ENCODE measurements at regions not wholly inside any gene's neighbourhood (a gene's known extent, or its start where the extent isn't known, plus 50 kb on each side); places are given as distances from the start of the nearest gene placed in this dataset.
A peak's percentile ranks its signal among the peaks of the same experiment; 100 is the strongest.
"Not testable (repeated sequence)": the region's sequence is repeated elsewhere in the genome, so short reads cannot be mapped to it uniquely, and the experiment has no call there.

DNA sequence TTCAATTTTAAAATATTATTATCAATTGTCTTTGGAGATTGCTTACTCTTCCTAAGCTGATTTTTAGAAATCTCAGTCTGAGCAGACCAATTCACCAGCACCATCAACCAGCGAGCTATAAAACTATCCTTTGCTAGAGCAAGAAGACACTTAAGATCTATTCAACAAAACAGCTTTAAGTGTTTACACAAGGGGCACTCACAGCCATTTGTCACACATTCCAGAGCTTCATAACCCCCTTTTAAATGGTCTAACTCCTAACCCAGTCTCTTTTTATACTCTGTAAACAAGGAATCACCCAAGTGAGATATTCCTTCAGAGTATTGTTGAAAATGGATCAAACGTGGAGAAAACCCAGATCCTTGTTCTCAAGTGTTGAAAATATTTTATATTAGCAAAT lies 1294.1 kb upstream of the CHAC2 start:
- no peak overlapping the region for H3K4me3 ChIP-seq (ENCODE audit: low read length)
- H3K4me1 ChIP-seq (ENCODE audit: control insufficient read depth, insufficient read depth, low read length), result no peaks in the 10 kb centered on the region
- H3K9me3 ChIP-seq (replicated peaks; ENCODE audit: control insufficient read depth, low read depth, low read length), result no peaks in the 10 kb centered on the region
- no peaks in the 10 kb centered on the region for H3K36me3 ChIP-seq (ENCODE audit: control insufficient read depth, insufficient read depth, low read length)
- DNase-seq, result no peak
- no peak overlapping the region for H3K27ac ChIP-seq (ENCODE audit: low read length)
- 56% methylated on average over 1 of the region's 2 CpGs for WGBS (ENCODE audit: insufficient coverage)
- H3K27me3 ChIP-seq (ENCODE audit: control insufficient read depth, insufficient read depth, low read length), result no peaks in the 10 kb centered on the region

DNA sequence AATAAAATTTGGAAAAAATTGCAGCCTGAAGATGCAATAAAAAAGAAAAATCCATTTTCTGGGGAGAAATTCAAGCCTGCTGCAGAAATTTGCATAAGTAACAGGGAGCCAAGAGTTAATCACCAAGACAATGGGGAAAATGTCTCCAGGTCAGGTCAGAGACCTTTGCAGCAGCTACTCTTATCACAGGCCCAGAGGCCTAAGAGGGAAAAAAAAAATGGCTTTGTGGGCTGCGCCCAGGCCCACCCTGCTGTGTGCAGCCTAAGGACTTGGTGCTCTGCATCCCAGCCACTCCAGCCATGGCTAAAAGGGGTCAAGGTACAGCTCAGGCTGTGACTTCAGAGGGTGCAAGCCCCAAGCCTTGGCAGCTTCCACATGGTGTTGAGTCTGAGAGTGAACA lies 1297.1 kb upstream of the CHAC2 start:
- not testable (repeated sequence) for H3K36me3 ChIP-seq (ENCODE audit: control insufficient read depth, insufficient read depth, low read length); H3K4me1 ChIP-seq (ENCODE audit: control insufficient read depth, insufficient read depth, low read length); H3K27me3 ChIP-seq (ENCODE audit: control insufficient read depth, insufficient read depth, low read length); H3K27ac ChIP-seq (ENCODE audit: low read length); DNase-seq; H3K9me3 ChIP-seq (replicated peaks; ENCODE audit: control insufficient read depth, low read depth, low read length); H3K4me3 ChIP-seq (ENCODE audit: low read length)
- WGBS (ENCODE audit: insufficient coverage), result 100% methylated on average over 1 of the region's 1 CpG

DNA sequence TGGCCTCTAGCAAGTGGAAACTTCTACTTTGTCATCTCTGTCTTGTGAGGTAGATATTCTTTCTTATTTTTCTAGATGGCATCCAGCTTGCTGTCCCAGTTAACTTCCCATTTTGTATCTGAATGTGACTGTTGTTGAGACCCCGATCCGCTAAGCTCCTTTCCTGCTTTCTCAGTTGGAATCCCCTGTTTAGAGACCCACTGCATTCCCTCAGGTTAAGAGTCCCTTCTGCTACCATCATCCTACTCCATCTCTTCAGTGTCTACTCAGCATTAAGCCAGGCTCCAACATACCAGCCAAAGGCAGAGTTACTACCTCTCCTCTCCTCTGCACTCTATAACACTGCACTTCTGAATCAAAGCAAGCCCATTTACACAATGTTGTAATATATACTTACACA lies 1300.4 kb upstream of the CHAC2 start:
- H3K36me3 ChIP-seq (ENCODE audit: control insufficient read depth, insufficient read depth, low read length), result no peaks in the 10 kb centered on the region
- H3K4me3 ChIP-seq (ENCODE audit: low read length), result no peak overlapping the region
- H3K27ac ChIP-seq (ENCODE audit: low read length), result no peak overlapping the region
- peak; percentile 3 for DNase-seq
- H3K27me3 ChIP-seq (ENCODE audit: control insufficient read depth, insufficient read depth, low read length), result no peaks in the 10 kb centered on the region
- H3K9me3 ChIP-seq (replicated peaks; ENCODE audit: control insufficient read depth, low read depth, low read length), result no peaks in the 10 kb centered on the region
- H3K4me1 ChIP-seq (ENCODE audit: control insufficient read depth, insufficient read depth, low read length), result no peaks in the 10 kb centered on the region
- 72% methylated on average over 2 of the region's 2 CpGs for WGBS (ENCODE audit: insufficient coverage)

DNA sequence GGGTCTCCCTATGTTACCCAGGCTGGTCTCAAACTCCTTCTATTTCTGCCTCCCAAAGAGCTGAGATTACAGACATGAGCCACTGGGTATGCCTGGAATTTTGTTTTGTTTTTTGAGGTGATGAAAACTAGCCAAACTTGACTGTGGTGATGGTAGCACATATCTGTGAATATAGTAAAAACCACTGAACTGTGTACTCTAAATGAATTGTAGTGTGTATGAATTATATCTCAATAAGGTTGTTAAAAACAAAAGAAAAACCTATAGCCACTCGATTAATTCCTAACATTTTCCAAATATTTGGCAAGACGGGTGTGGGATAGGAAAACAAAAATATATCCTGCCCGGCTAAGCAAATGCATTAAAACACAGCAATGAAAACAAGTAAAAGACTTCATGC lies 1302.3 kb upstream of the CHAC2 start:
- WGBS (ENCODE audit: insufficient coverage), result no CpG with 5 or more reads among the region's 3 CpGs
- no peaks in the 10 kb centered on the region for H3K36me3 ChIP-seq (ENCODE audit: control insufficient read depth, insufficient read depth, low read length)
- no peaks in the 10 kb centered on the region for H3K4me1 ChIP-seq (ENCODE audit: control insufficient read depth, insufficient read depth, low read length)
- no peak overlapping the region for H3K4me3 ChIP-seq (ENCODE audit: low read length)
- H3K27ac ChIP-seq (ENCODE audit: low read length), result no peak overlapping the region
- DNase-seq, result no peak
- H3K27me3 ChIP-seq (ENCODE audit: control insufficient read depth, insufficient read depth, low read length), result no peaks in the 10 kb centered on the region
- no peaks in the 10 kb centered on the region for H3K9me3 ChIP-seq (replicated peaks; ENCODE audit: control insufficient read depth, low read depth, low read length)

DNA sequence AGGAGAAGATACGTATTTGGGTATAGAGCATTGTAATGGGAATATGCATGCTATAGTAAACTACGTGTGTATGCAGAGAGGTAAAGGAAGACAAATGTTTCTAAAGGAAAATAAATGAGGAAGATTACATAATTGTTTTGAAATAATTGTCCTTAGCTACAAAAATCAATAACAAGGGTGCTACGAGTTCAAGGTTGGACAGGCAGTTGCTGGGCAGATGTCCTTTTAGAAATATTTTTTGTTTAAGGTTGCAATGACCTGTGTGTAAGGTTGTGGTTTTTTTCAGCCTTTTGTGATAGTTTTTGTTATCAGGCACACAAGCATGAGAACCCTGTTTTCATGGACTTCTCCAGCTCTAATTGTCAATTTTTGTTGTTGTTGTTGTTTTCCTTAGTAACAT lies 1304.1 kb upstream of the CHAC2 start:
- H3K4me3 ChIP-seq (ENCODE audit: low read length), result no peak overlapping the region
- H3K9me3 ChIP-seq (replicated peaks; ENCODE audit: control insufficient read depth, low read depth, low read length), result no peaks in the 10 kb centered on the region
- no CpG with 5 or more reads among the region's 3 CpGs for WGBS (ENCODE audit: insufficient coverage)
- H3K27ac ChIP-seq (ENCODE audit: low read length), result no peak overlapping the region
- H3K27me3 ChIP-seq (ENCODE audit: control insufficient read depth, insufficient read depth, low read length), result no peaks in the 10 kb centered on the region
- DNase-seq, result no peak
- H3K36me3 ChIP-seq (ENCODE audit: control insufficient read depth, insufficient read depth, low read length), result no peaks in the 10 kb centered on the region
- H3K4me1 ChIP-seq (ENCODE audit: control insufficient read depth, insufficient read depth, low read length), result no peaks in the 10 kb centered on the region

DNA sequence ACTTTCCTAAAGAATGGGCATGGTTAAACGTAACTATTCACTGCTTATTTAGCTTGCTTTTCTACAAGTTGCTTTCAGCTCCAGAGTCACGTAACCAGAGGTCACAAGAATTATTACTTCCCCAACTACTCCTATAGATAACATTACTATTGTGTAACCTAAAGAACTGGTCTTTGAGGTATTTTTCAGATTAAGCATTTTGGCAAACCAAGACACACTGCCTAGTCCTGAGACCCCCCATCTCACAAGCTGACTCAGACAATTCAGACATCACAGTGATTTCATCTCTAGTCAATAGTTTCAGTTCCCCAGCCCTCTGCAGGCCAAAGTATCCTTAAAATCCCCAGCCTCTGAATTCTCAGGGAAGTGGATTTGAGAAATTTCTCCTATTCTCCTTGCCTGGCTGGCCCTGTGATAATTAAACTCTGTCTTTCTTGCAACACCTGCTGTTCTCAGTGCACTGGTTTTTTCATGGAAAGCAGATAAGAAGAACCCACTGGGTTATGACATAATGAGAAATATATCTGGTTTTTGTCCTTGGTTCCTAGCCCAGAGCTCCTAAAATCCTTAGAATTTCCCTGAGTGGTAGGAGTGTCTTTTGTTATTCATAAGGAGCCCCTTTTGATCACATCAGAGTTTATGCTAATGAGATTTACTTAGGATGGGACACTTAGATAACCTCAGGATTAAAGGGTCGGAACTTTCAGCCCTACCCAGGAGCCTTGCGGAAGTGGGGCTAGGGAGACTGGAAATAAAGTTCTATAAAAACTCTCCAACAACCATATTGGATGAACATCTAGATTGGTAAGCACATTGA lies 1310.8 kb upstream of the CHAC2 start:
- Histone ChIP-seq H3K4me1 (ENCODE audit: control insufficient read depth, insufficient read depth, low read length) (no peaks in the 10 kb centered on the region), H3K27ac (ENCODE audit: low read length) (no peak overlapping the region), H3K9me3 (replicated peaks; ENCODE audit: control insufficient read depth, low read depth, low read length) (no peaks in the 10 kb centered on the region), H3K4me3 (ENCODE audit: low read length) (no peak overlapping the region), H3K36me3 (ENCODE audit: control insufficient read depth, insufficient read depth, low read length) (no peaks in the 10 kb centered on the region), H3K27me3 (ENCODE audit: control insufficient read depth, insufficient read depth, low read length) (no peaks in the 10 kb centered on the region)
- DNase-seq, result peak; percentile 2
- no CpG with 5 or more reads among the region's 4 CpGs for WGBS (ENCODE audit: insufficient coverage)

DNA sequence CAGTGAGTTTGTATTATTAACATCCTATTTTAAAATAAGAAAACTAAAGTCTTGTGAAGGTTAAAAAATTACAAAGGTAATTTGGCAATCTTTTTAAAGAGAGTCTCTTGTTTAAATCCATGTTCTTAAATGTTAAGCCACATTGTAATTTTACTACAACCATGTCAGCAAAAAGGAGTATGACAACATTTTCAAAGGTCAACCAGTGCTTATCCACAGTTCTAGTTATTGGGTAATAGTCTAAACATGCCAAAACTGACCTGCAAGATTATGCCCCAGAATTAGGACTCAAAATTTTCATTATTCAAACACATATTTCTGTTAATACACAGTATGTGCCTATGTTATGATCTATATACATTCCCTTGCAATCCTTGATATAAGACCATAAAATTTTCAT lies 1312.6 kb upstream of the CHAC2 start:
- no peaks in the 10 kb centered on the region for H3K9me3 ChIP-seq (replicated peaks; ENCODE audit: control insufficient read depth, low read depth, low read length)
- DNase-seq, result no peak

DNA sequence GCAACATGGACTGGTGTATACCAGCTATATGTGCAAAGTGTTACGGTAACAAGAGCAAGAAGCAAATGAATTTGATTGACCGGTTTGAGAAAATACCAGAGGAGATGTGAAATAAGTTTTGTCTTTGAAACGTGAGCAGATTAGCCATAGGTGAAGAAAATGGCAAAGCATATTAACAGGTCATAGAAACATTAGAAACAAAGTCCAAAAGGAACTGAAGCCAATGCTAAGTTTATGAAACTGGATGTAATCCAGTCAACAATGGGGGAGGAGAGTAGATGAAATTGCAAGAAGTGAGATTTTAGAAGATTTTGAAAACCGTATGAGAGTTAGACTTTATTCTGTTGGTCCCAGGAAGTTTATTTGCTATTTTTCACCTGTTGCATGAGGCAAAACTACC lies 1315.4 kb upstream of the CHAC2 start:
- Histone ChIP-seq H3K27me3 (ENCODE audit: control insufficient read depth, insufficient read depth, low read length) (no peaks in the 10 kb centered on the region), H3K4me3 (ENCODE audit: low read length) (no peak overlapping the region), H3K9me3 (replicated peaks; ENCODE audit: control insufficient read depth, low read depth, low read length) (no peaks in the 10 kb centered on the region), H3K4me1 (ENCODE audit: control insufficient read depth, insufficient read depth, low read length) (no peaks in the 10 kb centered on the region), H3K27ac (ENCODE audit: low read length) (no peak overlapping the region), H3K36me3 (ENCODE audit: control insufficient read depth, insufficient read depth, low read length) (no peaks in the 10 kb centered on the region)
- WGBS (ENCODE audit: insufficient coverage), result 83% methylated on average over 2 of the region's 4 CpGs
- no peak for DNase-seq

More for the DNA sequence above, 1312.6 kb upstream of the CHAC2 start:
- no peaks in the 10 kb centered on the region for H3K27me3 ChIP-seq (ENCODE audit: control insufficient read depth, insufficient read depth, low read length)
- no peaks in the 10 kb centered on the region for H3K4me1 ChIP-seq (ENCODE audit: control insufficient read depth, insufficient read depth, low read length)
- no peak overlapping the region for H3K4me3 ChIP-seq (ENCODE audit: low read length)
- H3K27ac ChIP-seq (ENCODE audit: low read length), result no peak overlapping the region
- no peaks in the 10 kb centered on the region for H3K36me3 ChIP-seq (ENCODE audit: control insufficient read depth, insufficient read depth, low read length)

DNA sequence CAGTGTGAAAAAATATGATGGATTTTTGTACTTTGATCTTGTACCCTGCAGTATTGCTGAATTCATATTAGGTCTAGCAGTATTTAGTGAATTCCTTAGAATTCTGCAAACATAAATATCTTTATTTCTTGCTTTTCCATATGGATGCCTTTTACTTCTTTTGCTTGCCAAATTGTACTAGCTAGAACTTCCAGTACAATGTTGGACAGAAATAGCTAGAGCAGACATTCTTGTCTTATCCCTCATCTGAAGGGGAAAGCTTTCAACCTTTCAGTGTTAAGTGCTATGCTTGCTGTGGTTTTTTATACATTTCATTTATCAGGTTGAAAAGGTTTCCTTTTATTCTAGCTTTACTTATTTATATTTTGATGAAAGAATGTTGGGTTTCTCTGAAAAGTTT lies 1321.9 kb upstream of the CHAC2 start:
- Histone ChIP-seq H3K27ac (ENCODE audit: low read length) (no peak overlapping the region), H3K36me3 (ENCODE audit: control insufficient read depth, insufficient read depth, low read length) (no peaks in the 10 kb centered on the region), H3K9me3 (replicated peaks; ENCODE audit: control insufficient read depth, low read depth, low read length) (no peaks in the 10 kb centered on the region), H3K27me3 (ENCODE audit: control insufficient read depth, insufficient read depth, low read length) (no peaks in the 10 kb centered on the region), H3K4me1 (ENCODE audit: control insufficient read depth, insufficient read depth, low read length) (no peaks in the 10 kb centered on the region), H3K4me3 (ENCODE audit: low read length) (no peak overlapping the region)
- DNase-seq, result no peak

DNA sequence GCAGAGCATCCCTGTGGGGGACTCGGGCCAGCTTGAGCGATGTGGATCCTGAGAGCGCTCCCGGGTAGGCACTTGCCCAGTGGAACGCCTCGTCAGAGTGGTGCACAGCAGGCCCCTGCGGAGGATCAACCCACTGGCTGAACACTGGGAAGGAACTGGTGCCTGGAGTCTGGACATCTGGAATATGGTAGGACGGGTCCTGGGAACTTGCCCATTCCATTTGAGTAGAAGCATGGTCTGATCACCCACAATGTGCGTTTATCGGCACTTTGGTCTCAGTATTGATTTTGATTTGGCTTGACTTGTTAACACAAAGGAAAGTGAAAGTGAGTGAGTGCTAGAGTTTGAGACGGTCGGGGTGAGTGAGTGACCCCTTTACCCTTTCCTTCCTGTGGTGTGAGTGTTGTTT lies 1336.2 kb upstream of the CHAC2 start:
- DNase-seq, result no peak
- H3K9me3 ChIP-seq (replicated peaks; ENCODE audit: control insufficient read depth, low read depth, low read length), result peaks cover 3% of the 10 kb centered on the region
- no peaks in the 10 kb centered on the region for H3K27me3 ChIP-seq (ENCODE audit: control insufficient read depth, insufficient read depth, low read length)
- no peaks in the 10 kb centered on the region for H3K4me1 ChIP-seq (ENCODE audit: control insufficient read depth, insufficient read depth, low read length)
- H3K27ac ChIP-seq (ENCODE audit: low read length), result no peak overlapping the region
- H3K36me3 ChIP-seq (ENCODE audit: control insufficient read depth, insufficient read depth, low read length), result no peaks in the 10 kb centered on the region
- no peak overlapping the region for H3K4me3 ChIP-seq (ENCODE audit: low read length)
- WGBS (ENCODE audit: insufficient coverage), result 95% methylated on average over 10 of the region's 12 CpGs

DNA sequence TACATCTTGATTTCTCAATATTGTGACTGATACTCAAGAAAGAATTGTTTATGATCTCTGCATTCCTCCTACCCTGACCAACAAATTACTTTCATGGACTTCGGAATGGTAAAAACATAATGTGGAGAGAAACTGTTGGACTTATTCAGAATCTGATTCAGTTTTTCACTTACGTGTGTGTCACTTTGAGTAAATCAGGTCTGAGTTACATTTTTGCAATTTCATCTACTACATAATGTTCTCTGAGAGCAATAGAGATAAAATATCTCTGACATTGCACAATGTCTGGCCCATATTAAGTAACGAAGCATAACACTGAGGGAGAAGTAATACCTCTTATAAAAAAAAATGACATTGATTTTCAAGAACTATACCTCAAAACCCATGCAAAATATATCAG lies 1337.9 kb upstream of the CHAC2 start:
- H3K36me3 ChIP-seq (ENCODE audit: control insufficient read depth, insufficient read depth, low read length), result no peaks in the 10 kb centered on the region
- H3K4me1 ChIP-seq (ENCODE audit: control insufficient read depth, insufficient read depth, low read length), result no peaks in the 10 kb centered on the region
- no peak overlapping the region for H3K4me3 ChIP-seq (ENCODE audit: low read length)
- DNase-seq, result no peak
- no peak overlapping the region for H3K27ac ChIP-seq (ENCODE audit: low read length)
- no peaks in the 10 kb centered on the region for H3K27me3 ChIP-seq (ENCODE audit: control insufficient read depth, insufficient read depth, low read length)
- H3K9me3 ChIP-seq (replicated peaks; ENCODE audit: control insufficient read depth, low read depth, low read length), result peaks cover 3% of the 10 kb centered on the region
- no CpG with 5 or more reads among the region's 3 CpGs for WGBS (ENCODE audit: insufficient coverage)

Data from muscle of leg (tissue), 3 donors.